ENCODE measurements at regions not wholly inside any gene's neighbourhood (a gene's known extent, or its start where the extent isn't known, plus 50 kb on each side); places are given as distances from the start of the nearest gene placed in this dataset.
A peak's percentile ranks its signal among the peaks of the same experiment; 100 is the strongest.
"Not testable (repeated sequence)": the region's sequence is repeated elsewhere in the genome, so short reads cannot be mapped to it uniquely, and the experiment has no call there.

GRCh38 chr12:23088594-23088993 lies 463.6 kb downstream of the ETNK1 start:
- no peak for DNase-seq

- DNase-seq, result no peak
Observed at GRCh38 chr12:23093488-23093887, 468.5 kb downstream of the ETNK1 start.

GRCh38 chr12:23096321-23096720 lies 471.4 kb downstream of the ETNK1 start:
- no peak for DNase-seq

- DNase-seq, result no peak
Observed at GRCh38 chr12:23098110-23098509, 473.1 kb downstream of the ETNK1 start.

- DNase-seq, result peak; percentile 14
Observed at GRCh38 chr12:23098517-23098916, 473.5 kb downstream of the ETNK1 start.

- DNase-seq, result no peak
Observed at GRCh38 chr12:23099104-23099503, 474.1 kb downstream of the ETNK1 start.

GRCh38 chr12:23099604-23100003 lies 474.6 kb downstream of the ETNK1 start:
- DNase-seq, result no peak

GRCh38 chr12:23108957-23109356 lies 484.0 kb downstream of the ETNK1 start:
- DNase-seq, result no peak

GRCh38 chr12:23113781-23114180 lies 488.8 kb downstream of the ETNK1 start:
- DNase-seq, result no peak

GRCh38 chr12:23115984-23116383 lies 491.0 kb downstream of the ETNK1 start:
- DNase-seq, result no peak

GRCh38 chr12:23126794-23127193 lies 501.8 kb downstream of the ETNK1 start:
- no peak for DNase-seq

GRCh38 chr12:23127701-23128100 lies 502.7 kb downstream of the ETNK1 start:
- DNase-seq, result peak; percentile 46

- DNase-seq, result peak; percentile 14
Observed at GRCh38 chr12:23128462-23128861, 503.5 kb downstream of the ETNK1 start.

GRCh38 chr12:23132357-23132756 lies 507.4 kb downstream of the ETNK1 start:
- no peak for DNase-seq

GRCh38 chr12:23133471-23133870 lies 508.5 kb downstream of the ETNK1 start:
- DNase-seq, result no peak

- DNase-seq, result no peak
Observed at GRCh38 chr12:23139026-23139425, 514.1 kb downstream of the ETNK1 start.

GRCh38 chr12:23140710-23141109 lies 515.7 kb downstream of the ETNK1 start:
- DNase-seq, result no peak

- DNase-seq, result no peak
Observed at GRCh38 chr12:23141335-23141734, 516.4 kb downstream of the ETNK1 start.

GRCh38 chr12:23146070-23146469 lies 521.1 kb downstream of the ETNK1 start:
- DNase-seq, result not testable (repeated sequence)

- no peak for DNase-seq
Observed at GRCh38 chr12:23168459-23168858, 543.5 kb downstream of the ETNK1 start.

GRCh38 chr12:23169012-23169695 lies 544.2 kb downstream of the ETNK1 start:
- DNase-seq, result no peak

GRCh38 chr12:23169696-23170013 lies 544.7 kb downstream of the ETNK1 start:
- DNase-seq, result no peak

- DNase-seq, result no peak
Observed at GRCh38 chr12:23174917-23175316, 549.9 kb downstream of the ETNK1 start.

- no peak for DNase-seq
Observed at GRCh38 chr12:23185346-23185745, 560.4 kb downstream of the ETNK1 start.

- no peak for DNase-seq
Observed at GRCh38 chr12:23186950-23187349, 562.0 kb downstream of the ETNK1 start.

GRCh38 chr12:23193552-23193951 lies 568.6 kb downstream of the ETNK1 start:
- DNase-seq, result no peak
